T-helper 1 cell (primary cell): ENCODE measurements at regions not wholly inside any gene's neighbourhood (a gene's known extent, or its start where the extent isn't known, plus 50 kb on each side); places are given as distances from the start of the nearest gene placed in this dataset.

ENCODE experiments used
- DNase-seq, 5 donors: peaks; one replicate each; pipeline ENCODE4 v3.0.0-alpha.2; 2012 to 2020

DNA sequence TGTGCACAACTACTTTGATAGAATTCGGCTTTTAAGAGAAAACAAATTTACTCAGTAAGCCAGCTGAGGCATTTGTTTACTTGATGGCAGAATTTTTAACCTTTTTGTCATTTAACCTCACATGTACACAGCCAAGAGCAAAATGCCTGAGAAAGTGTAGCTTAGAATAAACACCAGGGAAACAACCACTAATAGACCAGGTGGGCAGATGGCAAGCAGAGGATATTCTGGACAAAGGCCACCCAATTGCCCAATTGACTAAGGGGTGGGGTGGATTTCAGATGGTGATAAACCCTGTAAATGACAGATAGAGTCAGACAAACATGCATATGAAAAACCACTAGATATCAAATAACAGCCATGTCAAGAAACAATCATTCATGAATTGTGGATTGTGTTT lies 190.7 kb upstream of the FBXL4 start:
- no peak for DNase-seq

DNA sequence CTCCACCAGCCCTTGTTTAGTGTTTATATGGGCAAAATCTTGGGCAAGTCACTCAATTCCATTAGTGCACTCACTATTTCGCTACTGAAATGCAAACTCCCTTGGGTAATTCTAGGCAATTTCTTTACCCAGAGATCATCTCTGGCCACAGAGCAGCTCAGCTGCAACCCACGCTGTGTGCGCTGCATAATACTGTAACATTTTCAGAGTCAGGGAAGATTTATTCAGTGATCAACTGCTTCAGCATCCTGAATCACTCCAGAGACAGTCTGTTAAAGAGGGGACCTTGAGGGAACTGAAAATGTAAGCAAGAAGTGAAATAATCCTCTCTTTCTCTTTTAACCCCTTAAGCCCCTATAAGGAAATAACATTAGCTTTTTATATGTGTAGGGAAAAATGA lies 189.6 kb upstream of the FBXL4 start:
- no peak for DNase-seq

DNA sequence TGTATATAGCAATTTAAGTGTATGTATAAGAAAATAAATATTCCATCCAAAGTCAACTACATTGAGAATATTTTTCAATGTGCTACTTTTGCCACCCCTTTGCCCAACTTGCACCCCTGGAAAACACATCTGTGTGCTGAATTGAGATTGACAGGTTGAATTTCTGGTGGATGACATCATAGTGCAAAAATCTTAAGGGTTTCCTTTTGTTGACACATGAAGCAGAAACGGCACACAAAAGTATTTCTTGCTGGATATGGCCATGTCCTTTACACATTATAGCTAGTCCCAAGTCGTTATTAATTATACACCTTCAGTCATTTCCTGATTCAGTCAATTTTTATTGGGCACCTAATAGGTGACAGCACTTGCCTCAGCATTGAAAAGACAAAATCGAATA lies 188.7 kb upstream of the FBXL4 start:
- DNase-seq: no peak

DNA sequence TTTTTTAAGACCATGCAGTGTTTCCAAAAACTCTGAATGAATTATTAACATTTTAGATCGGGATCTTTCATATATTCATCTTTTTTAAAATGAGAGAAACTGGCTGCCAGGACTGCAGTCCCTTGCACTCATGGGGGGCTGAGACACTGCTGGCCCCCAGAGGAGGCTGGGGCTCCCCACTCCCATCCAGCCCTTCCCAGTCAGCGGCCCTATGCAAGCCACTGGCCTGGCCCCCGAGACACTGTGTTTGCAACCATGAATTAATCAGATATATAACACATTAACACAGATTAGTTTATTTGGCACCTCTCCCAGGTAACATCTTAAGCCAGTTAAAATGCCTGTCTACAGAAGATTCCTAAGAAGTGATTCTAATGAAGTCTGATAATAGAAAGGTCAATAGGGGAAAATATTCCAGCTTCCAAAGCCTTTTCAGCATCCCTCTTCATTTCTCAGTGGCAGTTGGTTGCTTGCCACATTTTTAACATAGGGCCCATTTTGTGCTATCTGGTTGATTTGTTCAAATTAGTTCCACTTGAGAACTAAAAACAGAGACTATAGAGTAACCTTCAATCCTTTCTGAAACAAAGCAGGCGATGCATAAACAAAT lies 184.4 kb upstream of the FBXL4 start:
- no peak for DNase-seq

DNA sequence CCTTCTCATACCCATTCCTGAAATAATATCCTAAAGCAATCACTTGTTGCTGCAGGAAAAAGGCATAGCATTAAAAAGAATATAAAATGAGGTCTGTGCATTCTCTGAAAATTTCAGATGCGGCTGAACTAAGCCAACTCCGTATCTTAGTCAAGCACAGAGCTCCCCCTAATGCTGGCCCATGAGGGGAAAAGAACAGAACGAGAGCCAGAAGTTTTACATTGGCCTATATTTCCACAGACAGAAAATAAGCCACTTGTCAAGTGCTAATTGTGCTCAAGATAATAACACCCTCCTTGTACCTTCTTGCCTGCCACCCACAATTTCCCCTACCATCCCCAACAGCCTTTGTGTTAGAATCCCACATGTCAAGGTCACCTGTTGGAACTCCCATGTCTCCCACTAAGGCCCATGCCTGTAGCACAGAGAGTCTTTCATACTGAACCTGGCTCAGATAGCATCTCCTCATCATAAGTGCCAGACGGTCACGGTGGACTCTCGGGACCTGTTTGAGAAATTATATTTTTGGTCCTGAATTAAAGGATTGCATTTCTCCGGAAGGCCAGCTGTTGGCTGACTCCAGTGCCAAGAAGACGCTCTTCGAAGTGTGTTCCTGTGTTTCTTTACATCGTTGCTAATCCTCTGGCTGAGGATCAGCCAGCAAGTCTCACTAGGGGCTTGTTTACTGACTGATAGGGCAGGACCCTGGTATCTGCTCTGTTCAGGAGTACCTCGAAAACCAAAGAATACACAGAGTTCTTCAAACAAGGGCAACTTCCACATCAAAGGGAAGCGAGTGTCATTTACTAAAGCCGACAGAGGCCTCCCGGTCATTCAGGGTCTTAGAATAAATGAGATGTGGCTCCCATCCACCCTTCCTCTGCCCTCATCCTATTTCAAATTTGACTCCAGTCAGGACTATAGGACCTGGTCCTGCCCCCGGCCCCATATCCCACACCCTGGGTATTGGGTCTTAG lies 183.4 kb upstream of the FBXL4 start:
- DNase-seq: no peak

DNA sequence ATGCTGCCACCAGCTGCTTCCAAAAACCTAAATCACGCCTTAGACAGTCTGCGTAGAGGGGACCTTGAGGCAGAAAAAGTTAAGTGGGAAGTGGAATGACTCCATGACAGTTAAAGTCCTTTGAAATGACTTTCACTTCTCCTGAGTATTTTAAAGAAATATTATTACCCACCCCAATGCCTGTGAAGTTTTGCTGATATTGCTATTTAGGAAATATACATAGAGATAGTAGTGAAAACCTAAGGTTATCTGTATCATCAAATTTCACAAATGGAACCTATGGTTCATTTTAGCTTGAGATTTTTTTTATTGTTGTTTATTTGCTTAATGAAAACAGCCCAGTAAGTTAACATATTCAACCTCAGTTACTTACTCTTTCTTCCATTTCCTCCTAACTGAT lies 182.1 kb upstream of the FBXL4 start:
- DNase-seq: no peak

DNA sequence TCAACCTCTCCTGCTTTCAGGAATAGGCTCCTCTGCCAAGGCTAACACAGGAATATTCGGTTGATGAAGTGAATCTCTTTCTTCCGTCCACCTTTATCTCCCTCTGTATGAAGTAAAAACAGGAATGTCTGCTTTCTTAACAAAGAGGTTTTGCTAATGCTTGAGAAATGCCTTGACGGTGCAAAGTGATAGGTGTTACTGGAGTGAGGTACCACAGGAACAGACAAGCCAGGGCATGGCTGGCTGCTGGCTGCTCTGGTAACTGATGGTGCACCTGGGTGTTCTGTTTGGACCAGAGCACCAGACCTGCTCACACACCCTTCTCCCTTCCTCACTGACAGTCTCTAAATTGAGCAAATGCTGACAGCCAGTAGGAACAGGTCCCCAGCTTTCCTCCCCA lies 174.0 kb upstream of the FBXL4 start:
- DNase-seq: no peak

DNA sequence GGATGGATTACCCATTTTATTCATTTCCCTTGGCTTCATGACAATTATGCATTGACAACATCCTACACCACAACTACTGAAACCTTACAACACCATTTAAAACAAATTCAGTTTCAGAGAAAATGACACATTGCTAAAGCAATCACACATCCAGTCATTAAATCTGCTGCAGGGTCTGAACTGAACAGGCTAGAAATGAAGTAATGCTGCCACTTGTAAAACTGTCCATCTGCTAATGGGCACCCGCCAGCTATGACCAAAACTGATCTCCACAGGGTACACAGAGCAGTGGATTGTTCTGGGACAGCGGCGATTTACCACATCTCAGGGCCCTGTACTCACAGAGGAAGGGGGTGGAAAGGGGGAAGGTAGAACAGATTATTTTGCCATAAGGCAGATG lies 172.9 kb upstream of the FBXL4 start:
- no peak for DNase-seq

DNA sequence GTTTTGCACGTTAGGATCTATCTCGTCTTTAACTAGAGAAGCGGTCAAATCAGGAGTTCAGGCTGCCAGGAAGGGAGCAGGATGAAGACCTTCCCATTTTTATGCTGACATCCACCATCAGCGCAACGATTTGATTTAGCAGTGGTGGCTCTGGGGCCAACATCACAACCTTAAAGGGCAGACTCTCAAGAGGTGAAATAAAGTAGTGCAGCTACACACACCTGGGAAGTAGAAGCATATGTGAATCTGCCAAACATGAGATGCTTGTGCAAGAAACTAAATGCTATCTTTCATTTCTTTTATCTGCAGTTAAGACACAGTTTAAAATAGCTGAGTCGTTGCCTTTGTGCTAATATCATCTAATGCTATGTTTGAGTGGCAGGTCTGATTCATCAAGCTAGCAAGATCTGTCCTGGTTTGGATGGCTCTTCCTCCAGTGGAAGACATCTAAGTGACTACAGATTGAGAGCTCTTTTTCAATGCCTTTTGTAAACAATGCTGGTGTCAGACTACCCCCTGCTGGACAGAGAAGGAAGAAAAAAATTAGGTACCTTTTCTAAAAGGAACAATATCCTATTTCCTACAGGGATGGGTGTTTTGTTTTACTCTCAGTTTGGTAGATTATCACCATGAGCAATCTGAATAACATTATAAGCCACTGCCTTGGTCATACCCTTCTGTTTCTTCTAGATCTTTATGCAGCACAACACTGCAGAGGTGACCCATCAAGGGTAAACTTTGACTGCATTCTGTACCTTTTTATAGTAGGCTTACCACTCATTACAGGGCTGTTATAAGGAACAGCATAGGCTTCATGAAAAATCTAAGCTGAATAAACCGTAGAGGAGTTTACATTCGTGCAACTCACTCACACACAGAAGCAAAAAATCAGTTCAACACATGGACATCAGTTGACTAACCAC lies 171.6 kb upstream of the FBXL4 start:
- peak in 2 of 5 donors; percentile 15 for DNase-seq

DNA sequence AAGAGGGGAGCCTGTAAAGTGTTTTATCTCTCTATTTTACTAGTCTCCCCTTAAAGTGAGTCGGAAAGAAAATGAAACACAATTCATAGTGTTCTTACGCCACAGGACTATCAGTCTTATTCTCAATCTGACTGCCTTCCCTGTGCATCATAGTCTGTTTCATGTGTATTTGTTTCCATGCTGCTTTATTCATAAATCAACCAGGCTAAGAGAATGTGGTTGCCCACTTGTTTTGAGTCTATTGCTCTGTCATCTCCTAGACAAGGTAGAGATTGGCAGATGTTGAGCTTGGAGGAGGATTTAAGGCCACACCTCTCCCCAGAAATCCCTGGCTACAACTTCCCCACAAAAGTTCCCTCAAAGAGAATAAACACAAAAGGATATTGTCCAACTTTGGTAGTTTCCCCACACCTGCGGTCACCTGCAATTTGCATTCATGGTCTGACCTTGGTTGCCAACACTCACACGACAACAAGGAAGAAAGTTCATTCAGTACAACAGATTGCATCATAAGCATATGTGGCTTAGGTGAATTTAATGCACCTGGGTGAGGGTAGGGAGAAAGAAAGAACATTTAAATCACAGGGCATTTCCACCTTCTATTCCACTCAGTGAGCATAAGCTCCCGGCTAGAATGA lies 167.1 kb upstream of the FBXL4 start:
- no peak for DNase-seq

DNA sequence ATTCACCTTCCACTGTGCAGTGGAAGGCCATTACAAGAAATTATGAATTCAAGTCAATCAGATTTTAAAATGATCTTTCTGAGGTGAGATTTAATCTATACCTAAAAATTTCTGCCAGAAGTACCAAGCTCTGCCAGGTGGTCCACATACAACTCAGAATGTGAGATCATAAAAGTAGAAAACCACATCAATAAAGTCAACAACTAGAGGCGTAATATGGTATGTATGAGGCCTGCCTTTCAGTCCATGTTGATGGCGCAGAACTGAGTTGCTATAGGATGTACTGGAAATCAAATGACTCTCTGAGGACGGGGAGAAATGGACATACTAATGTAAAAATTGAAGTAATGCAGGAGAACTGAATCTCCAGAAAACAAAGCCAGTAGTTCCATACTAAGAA lies 163.8 kb upstream of the FBXL4 start:
- DNase-seq: no peak

DNA sequence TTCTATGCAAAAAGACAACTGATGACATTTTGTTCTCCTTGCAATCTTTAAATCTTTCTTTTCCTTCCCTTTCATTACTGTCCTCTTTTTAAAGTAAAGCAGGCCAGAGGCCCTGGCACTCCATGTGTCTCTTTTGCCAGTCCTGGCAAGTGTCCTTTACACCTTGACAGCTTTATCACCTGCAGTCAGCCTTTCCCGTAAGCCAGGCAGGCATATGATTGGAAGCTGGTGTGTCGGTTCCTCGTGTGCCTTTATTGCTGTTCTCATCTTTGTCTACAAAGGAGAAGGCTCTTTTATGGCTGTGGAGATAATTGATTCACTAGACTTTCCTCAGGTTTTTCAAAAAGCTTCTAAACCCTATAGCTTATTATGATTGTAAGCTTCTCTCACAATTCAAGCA lies 162.3 kb upstream of the FBXL4 start:
- no peak for DNase-seq

DNA sequence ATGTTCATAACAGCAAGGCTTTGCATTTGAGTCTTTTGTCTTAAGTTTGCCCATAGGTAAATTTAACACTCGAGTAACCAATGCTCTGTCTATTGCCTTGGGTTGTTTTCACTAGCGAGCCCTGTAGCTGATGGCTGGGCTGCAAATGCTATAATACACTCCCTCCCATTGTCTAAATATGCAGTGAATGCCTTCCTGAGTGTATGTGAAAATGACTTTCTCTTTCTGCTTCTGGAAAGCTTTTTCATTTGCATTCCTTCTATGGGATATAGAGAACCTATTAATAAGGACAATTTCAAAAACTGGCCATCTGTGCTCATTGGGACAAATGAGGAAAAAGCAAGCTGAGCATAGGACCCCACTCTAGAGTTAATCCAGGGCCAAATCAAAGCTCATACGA lies 156.5 kb upstream of the FBXL4 start:
- DNase-seq: no peak

DNA sequence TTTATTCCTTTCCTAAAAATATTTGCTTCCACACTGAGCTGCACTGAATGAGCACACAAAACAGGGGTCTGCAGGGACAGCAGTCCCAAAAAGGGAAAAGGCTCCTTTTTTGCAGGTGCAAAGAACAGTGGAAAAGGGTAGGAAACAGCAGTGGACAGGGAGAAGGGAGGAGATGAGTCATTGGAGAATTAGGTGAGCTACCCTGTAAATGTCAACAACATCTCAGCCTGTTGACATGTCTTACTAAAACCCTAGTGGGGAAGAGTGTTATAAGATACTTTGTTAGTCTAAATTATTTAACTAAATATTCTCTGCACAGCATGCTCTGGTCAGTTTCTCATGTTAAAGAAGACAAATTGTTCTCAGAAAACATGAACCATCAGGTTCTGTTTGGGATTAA lies 151.5 kb upstream of the FBXL4 start:
- DNase-seq: no peak

DNA sequence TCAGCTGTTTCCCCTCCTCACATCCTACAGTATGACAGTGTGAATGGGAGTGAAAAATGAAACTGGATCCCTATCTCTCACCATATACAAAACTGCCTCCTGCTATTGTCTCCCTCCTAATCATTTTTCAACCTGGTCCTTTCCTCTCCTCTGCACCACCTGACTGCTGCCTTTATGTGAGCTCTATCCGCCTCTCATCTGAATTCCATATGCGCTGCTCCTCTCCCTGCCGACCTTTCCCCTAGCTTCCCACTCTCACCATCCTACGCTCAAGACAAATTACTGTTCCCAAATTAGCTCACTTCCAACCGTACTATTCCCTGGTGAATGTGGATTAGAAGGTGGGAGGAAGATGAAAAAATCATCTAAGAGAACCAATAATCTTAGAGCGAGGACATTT lies 148.4 kb upstream of the FBXL4 start:
- no peak for DNase-seq

DNA sequence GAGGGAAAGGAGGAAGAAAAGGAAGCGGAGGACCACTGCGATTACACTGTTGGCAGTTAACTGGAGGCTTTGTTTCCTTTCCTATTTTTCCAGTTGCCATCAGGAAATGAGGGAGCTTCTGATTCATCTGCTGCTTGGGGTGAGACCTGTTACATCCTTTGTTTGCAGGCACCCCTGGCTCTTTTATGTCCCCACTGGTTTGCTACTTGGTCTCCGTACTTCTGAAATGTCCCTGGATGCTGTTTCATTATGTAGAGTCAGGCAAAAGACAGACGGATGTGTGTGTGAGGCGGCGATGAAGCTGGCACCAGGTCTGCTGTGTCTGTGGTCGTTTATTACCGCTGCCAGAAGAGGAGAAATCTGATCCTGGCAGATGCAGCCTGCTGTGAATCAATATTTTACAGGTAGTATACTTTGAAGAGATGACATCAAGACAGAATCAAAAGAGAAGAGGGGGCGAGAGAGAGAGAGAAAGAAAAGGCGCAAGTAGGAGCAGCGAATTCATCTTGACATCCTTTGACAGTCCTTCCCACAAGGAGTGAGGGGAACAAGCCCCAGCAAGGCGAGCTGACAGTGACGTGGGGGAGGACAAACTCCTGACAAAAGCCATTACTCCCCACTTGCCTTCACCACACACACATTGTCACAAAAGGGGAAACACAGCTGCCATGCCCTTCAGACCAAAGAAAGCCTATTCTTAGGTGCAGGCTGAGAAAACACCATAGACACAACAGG lies 145.9 kb upstream of the FBXL4 start:
- DNase-seq: no peak

DNA sequence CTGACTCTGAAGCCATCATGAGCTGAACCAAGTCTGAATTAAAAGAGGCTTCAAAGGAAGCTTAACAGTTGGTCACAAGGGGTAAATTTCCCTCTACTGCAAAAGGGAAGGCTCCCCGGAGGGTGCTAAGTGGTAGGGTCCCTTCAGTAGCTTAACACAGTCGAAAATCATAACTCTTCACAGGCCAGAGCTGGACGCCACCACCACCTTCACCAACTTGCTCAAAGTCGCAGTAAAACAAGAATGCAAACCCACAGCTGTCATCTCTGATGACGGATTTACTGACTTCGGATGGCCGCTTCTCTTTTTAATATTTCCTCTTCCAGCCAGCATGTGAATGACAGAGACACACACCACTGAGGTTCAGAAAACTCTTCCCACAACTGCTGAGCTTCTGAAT lies 144.7 kb upstream of the FBXL4 start:
- no peak for DNase-seq

DNA sequence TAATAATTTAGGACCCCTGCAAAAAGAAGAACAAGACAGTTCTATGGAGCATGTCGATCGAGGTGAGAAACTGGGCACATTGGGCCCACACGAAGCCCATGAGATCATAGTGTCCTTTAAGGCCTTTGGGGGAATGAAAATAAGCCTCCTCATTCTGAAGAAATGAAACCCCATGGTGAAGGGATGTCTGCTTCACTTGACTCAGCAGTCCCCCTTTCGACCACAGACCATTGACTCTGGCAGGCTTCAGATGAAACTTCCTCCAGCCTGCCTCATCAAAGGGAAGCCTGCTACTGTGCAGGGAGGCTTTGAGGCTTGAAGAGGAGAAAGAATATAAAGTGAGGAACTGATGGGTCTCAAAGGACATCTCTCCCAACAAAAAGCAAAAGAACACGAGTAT lies 144.2 kb upstream of the FBXL4 start:
- peak in 1 of 5 donors; percentile 2 for DNase-seq

DNA sequence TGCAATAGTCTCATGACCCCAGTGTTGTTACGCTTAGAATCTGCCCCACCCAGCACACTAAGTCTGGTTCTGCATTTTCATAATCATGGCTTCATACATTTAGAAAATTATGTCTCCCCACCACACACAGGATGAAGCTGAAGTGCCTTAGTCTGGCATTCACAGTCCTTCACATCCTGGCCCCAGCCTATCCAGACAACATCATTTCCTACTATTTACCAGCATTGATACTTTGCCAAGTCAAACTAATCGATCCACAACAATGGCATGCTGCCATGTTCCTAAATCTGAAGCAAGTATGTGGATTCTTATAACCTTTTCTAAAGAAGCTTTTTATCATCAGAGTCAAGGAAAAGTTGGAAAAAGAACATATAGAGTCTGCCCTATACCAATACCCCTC lies 132.4 kb upstream of the FBXL4 start:
- DNase-seq: no peak

DNA sequence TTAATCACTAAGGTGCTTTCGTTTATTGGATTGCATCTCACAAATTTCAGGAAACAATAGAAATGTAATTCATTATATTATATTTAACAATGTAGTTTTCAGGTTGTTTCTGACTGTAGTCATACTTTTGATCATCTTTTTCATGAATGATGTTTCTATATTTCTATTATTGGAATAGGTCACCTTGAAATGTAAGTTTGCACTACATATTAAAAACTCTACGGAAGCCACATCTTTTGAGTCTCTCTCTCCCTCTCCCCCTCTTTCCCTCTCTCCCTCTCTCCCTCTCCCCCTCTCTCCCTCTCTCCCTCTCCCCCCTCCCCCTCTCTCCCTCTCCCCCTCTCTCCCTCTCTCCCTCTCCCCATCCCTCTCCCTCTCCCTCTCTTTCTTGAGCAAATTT lies 131.3 kb upstream of the FBXL4 start:
- DNase-seq: no peak

DNA sequence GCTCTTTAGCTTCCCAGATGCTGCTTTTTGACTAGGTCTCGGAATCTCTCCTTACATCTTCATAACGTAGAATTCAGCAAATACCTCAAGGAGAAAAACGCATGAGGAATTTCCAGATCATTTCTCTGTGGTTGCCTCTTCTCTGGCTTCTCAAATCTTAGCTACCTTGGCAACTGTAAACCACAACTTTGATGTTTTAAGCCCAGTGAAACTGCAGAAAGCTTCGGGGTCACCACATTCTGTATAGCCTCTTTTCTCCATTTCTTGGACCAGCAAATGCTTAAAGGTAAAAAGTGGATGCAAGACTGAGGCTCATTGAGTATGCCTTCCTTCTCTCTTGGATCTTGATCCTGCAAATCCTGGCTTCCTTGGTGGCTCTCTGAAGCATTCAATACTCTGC lies 125.5 kb upstream of the FBXL4 start:
- no peak for DNase-seq

DNA sequence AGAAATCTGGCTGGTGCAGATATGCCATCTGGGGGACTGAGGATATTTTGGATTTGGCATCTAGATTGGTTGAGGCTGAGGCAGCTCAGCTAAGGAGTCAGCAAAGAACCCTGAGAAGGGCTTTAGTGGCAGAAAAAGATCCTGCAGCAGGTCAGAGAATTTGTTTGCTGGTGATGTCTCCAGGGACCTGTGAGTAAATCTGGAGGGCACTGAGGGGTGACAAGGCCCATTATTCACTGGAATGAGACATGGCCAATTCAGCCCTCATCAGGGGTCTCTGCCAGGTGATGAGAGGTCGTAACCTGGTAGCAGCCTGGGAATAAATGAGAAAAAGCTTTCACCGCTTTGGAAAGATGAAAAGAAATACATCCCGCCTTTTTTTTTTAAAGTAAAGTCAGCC lies 118.3 kb upstream of the FBXL4 start:
- no peak for DNase-seq
